ENCODE measurements at regions not wholly inside any gene's neighbourhood (a gene's known extent, or its start where the extent isn't known, plus 50 kb on each side); places are given as distances from the start of the nearest gene placed in this dataset.

DNA sequence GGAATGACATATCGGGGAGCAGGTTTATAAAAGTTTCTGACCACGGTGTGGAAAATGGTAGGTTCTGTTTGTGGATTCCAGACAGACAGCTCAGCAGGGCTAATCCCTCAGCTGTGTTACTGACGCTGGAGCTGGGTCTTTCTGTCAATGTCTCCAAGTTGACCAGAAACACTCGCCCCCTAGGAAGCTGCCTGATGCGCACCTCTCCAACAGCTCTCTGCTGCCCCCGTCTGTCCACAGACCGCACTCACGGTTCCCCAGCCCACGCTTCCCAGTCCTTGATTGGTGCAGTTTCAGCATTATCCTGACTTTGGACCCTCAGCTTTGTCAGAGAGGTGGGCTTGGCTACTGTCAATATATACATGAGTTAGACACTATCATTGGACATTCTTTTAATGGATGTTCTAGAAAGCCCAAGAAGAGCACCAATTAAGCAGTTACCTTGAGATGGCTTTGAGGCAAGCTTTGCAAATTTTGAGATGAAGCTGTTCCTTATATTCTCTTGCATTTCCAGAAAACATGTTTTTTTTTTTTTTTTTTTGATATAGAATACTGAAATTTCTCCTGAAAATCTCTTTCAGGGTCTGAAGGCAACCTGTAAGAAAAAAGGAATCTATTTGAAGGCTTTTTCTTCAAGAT is 98.9 kb upstream of the TBC1D5 start:
- ATAC-seq (peak; percentile 77 to 83), DNase-seq (peak; percentile 44 to 80 (median 67))
- H3K27ac Mint-ChIP-seq: peak overlapping the region in 1 of 10 donors; percentile 1
- H3K4me1 Mint-ChIP-seq: no peaks in the 10 kb centered on the region
- POLR2A ChIA-PET: no interaction called here
- peaks cover 0 to 10% (median 3%) of the 10 kb centered on the region in 5 donors for H3K27me3 Mint-ChIP-seq
- H3K4me3 Mint-ChIP-seq: no peak overlapping the region
- no peaks in the 10 kb centered on the region for H3K36me3 Mint-ChIP-seq
- H3K9me3 Mint-ChIP-seq: no peaks in the 10 kb centered on the region

DNA sequence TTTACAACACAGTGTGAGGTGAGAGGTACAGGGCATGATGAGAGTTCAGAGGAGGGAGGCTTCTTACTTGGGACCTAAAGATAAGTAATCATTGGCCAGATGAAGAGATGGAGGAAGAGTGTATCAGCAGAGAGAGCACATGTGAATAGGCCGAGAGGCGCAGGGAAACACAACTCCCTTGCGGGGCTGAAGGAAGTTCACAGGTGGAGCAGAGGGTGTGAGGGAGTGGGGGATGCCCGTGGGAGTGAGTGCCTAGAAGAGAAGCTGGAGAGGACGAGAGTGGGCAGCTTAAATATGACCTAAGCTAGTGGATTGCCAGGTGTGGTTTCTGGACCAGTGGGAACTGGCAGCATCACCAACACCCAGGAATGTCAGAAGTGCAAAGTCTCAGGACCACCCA is 98.2 kb upstream of the TBC1D5 start:
- Mint-ChIP-seq H3K9me3 (no peaks in the 10 kb centered on the region), H3K36me3 (no peaks in the 10 kb centered on the region), H3K4me3 (no peak overlapping the region), H3K27ac (no peak overlapping the region), H3K27me3 (peaks cover 0 to 10% (median 3%) of the 10 kb centered on the region in 5 donors), H3K4me1 (no peaks in the 10 kb centered on the region)
- DNase-seq (peak in 1 of 10 donors; percentile 1), ATAC-seq (no peak)
- POLR2A ChIA-PET: no interaction called here

DNA sequence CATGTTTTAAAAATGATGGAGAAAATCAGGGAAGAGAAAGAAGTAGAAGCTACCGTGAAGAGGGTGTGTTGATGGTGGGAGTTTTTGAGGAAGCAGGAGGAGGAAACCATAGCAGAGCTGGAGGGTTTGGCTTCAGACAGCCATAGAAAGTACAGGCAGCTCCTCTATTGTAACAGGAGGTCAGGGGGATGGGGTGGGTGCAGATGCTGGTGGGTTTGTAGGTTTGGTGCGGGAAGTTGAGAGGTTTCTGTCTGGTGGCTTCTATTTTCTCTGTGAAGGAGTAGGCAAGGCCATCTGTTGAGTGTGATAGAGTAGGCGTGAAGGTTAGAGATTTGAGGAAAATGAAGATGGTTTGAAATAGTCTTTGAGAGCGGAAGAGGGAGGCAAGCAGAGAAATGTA is 97.7 kb upstream of the TBC1D5 start:
- no peaks in the 10 kb centered on the region for H3K4me1 Mint-ChIP-seq
- no peaks in the 10 kb centered on the region for H3K36me3 Mint-ChIP-seq
- ATAC-seq (no peak), DNase-seq (no peak)
- peaks cover 0 to 10% (median 3%) of the 10 kb centered on the region in 5 donors for H3K27me3 Mint-ChIP-seq
- no peaks in the 10 kb centered on the region for H3K9me3 Mint-ChIP-seq
- H3K4me3 Mint-ChIP-seq: no peak overlapping the region
- POLR2A ChIA-PET: no interaction called here
- no peak overlapping the region for H3K27ac Mint-ChIP-seq

DNA sequence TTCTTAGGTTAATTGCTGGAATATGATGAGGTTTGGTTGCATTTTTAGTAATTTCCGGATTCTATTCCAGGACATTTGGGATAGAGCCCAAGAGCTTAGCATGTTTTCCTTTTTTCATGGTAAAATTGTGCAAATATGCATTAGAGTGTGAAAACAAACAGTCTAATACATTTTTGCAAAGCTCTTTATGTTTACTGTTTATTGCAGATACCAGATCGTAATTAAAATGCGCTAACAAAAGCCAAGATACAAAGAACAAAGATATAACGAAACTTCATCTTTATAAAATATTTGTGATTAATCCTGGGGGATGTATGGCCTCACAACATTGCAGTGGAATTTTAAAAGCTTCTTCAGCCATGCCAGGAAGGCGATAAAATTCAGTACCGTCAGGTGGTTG is 94.5 kb upstream of the TBC1D5 start:
- Mint-ChIP-seq H3K9me3 (no peaks in the 10 kb centered on the region), H3K36me3 (no peaks in the 10 kb centered on the region), H3K4me3 (no peak overlapping the region), H3K4me1 (no peaks in the 10 kb centered on the region), H3K27me3 (peaks cover 0 to 10% (median 3%) of the 10 kb centered on the region in 5 donors), H3K27ac (no peak overlapping the region)
- DNase-seq (no peak), ATAC-seq (no peak)
- POLR2A ChIA-PET: no interaction called here

DNA sequence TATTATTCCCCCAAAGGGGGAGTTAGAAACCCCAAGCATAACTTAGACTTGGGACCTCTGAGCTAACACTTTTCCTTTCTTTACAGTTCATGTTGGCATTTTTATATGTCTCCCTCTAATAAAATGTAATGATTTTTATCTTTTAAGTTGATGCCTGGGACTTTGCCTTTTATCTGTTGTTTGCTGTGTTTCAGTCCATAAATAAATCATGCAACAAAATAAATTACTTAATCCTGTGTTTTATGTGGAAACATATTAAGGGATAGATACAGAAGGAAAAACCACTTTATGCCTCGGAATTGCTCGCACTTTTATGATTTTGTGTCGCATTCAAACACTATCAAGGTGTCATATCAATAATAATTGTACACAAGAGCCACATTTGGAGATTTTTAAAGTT is 93.7 kb upstream of the TBC1D5 start:
- POLR2A ChIA-PET: no interaction called here
- ATAC-seq: no peak

DNA sequence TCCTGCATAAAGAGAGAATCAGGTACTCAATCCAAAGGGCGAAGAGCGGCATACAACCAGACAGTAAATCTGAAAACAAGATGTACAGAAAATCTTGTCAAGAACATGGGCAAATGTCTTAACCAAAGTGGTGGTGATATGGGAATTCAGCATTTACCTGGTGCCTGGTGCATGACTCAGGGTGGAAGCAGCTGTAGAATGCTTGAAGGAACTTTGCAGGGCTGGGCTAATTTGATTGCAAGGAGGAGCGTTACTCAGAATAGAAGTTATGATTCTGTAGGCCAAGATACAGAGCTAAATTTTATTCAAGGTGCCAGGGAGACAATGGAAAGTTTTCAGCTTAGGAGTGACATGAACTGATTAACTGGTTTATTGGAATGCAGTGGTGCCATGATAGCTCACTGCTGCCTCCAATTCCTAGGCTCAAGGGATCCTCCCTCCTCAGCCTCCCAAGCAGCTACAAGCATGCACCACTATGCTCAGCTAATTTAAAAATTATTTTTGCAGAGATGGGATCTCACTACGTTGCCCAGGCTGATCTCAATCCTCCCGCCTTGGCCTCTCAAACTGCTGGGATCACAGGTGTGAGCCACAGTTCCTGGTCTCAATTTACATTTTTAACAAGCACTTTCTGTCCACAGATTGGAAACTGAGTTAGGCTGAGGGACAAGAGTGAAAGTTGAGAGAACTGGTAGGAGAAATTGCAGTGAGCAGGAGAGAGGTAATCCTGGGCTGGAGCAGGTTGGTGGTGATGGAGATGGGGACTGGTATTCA is 91.5 kb upstream of the TBC1D5 start:
- POLR2A ChIA-PET: no interaction called here
- Mint-ChIP-seq H3K4me3 (no peak overlapping the region), H3K36me3 (no peaks in the 10 kb centered on the region), H3K9me3 (no peaks in the 10 kb centered on the region), H3K27ac (peak overlapping the region in 1 of 10 donors; percentile 14), H3K27me3 (peaks cover 0 to 10% (median 3%) of the 10 kb centered on the region in 5 donors), H3K4me1 (no peaks in the 10 kb centered on the region)
- DNase-seq (no peak), ATAC-seq (no peak)

More for the DNA sequence above, 93.7 kb upstream of the TBC1D5 start:
- Mint-ChIP-seq H3K4me3 (no peak overlapping the region), H3K27me3 (peaks cover 0 to 10% (median 3%) of the 10 kb centered on the region in 5 donors), H3K27ac (no peak overlapping the region), H3K4me1 (no peaks in the 10 kb centered on the region), H3K36me3 (no peaks in the 10 kb centered on the region), H3K9me3 (no peaks in the 10 kb centered on the region)
- no peak for DNase-seq

DNA sequence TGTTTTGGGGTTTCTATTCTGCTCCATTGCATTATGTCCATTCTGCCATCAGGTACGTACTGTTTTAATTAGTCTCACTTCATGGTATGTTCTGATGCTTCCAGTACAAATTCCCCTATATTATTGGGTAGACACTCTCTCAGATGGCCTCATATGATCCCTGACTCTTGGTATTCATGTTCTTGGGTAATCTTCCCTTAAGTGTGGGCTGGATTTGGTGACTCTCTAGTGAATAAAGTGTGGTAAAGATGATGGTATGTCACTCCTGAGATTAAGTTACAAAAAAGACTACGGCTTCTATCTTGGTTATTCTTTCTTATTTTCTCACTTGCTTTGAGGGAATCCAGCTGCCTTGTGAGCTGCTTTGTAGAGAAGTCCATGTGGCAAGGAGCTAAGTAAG is 89.6 kb upstream of the TBC1D5 start:
- no peaks in the 10 kb centered on the region for H3K9me3 Mint-ChIP-seq
- ATAC-seq: no peak
- no peak overlapping the region for H3K27ac Mint-ChIP-seq
- no peak for DNase-seq
- H3K36me3 Mint-ChIP-seq: no peaks in the 10 kb centered on the region
- no peak overlapping the region for H3K4me3 Mint-ChIP-seq
- no peaks in the 10 kb centered on the region for H3K4me1 Mint-ChIP-seq
- peaks cover 0 to 2% (median 1%) of the 10 kb centered on the region in 5 donors for H3K27me3 Mint-ChIP-seq
- POLR2A ChIA-PET: no interaction called here

DNA sequence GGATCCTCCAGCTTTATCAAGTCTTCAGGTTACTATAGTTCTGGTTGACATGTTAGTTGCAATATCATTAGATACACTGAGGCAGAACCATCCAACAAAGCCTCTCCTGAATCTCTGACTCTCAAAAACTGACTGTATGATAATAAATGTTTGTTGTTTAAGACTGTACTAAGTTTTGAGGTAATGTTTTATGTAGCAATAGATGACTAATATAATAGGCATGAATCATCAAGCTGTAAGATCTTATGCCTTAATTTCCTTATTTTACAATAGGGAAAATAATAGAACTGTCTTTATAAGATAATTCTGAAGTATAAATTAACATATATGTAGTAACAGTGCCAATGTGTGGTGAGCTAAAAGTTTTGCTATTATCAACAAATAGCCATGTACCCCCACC is 88.9 kb upstream of the TBC1D5 start:
- no peak for DNase-seq
- H3K4me3 Mint-ChIP-seq: no peak overlapping the region
- H3K9me3 Mint-ChIP-seq: no peaks in the 10 kb centered on the region
- no peaks in the 10 kb centered on the region for H3K36me3 Mint-ChIP-seq
- H3K4me1 Mint-ChIP-seq: no peaks in the 10 kb centered on the region
- POLR2A ChIA-PET: no interaction called here
- H3K27ac Mint-ChIP-seq: no peak overlapping the region
- H3K27me3 Mint-ChIP-seq: peaks cover 0 to 1% (median 0%) of the 10 kb centered on the region in 5 donors
- no peak for ATAC-seq

DNA sequence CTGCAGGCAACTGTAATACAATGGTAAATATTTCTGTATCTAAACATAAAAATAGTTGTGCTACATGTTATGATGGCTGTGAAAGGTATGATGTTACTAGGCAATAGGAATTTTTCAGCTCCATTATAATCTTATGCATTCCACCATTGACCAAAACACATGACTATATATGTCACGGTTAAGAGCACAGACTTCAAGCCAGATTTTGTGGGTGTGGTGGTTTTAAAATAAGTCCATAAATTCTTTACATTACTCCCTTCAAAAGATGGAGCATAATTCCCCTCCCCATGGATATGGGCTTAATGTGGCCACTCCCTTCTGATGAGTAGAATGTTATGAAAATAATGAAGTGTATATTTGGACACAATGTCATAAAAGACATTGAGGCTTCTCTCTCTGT is 88.4 kb upstream of the TBC1D5 start:
- no peak for DNase-seq
- POLR2A ChIA-PET: no interaction called here
- Mint-ChIP-seq H3K36me3 (no peaks in the 10 kb centered on the region), H3K4me1 (no peaks in the 10 kb centered on the region), H3K27ac (no peak overlapping the region), H3K9me3 (no peaks in the 10 kb centered on the region), H3K27me3 (peaks cover 0 to 1% (median 0%) of the 10 kb centered on the region in 5 donors), H3K4me3 (no peak overlapping the region)
- ATAC-seq: no peak

DNA sequence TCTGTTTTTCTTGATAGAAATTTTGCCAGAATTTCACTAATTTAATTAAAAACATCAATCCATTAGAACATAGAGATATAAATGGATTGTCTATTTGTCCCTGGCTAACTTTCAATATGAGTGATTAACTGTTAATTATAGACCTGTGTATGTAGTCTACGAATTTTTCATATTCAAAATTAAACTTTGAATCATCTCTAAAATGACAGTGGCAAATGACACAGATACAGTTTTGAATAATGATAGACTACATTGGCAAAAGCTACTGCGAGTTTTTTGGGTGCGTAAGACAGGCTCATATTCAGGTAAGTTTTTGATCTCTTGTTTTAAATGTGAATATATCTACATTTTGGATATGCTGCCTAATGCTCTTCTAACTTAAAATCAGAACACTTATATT is 86.0 kb upstream of the TBC1D5 start:
- H3K27ac Mint-ChIP-seq: no peak overlapping the region
- H3K27me3 Mint-ChIP-seq: peaks cover 0 to 4% (median 0%) of the 10 kb centered on the region in 5 donors
- H3K36me3 Mint-ChIP-seq: no peaks in the 10 kb centered on the region
- H3K4me3 Mint-ChIP-seq: no peak overlapping the region
- ATAC-seq (no peak), DNase-seq (no peak)
- H3K4me1 Mint-ChIP-seq: no peaks in the 10 kb centered on the region
- POLR2A ChIA-PET: no interaction called here
- H3K9me3 Mint-ChIP-seq: no peaks in the 10 kb centered on the region

DNA sequence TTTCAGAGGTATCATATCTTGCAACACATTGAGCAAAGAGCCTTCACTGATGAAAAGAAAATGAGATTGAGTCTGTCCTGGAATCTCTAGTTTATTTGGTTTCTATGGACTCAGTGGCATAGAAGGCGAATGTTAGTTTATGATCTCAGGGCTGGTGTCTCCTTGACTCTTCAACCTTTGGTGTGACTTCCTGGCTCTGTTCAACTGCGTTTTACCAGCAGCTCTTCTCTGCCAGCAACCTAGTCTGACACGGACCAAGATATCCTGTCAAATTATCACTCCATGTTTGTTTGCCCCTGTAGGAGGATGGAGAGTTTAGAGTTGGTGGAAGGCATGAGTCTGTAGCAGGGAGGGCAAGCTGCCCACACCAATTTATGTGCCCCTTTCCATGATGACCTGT is 82.9 kb upstream of the TBC1D5 start:
- no peaks in the 10 kb centered on the region for H3K4me1 Mint-ChIP-seq
- peak overlapping the region in 1 of 10 donors; percentile 13 for H3K27ac Mint-ChIP-seq
- no peak overlapping the region for H3K4me3 Mint-ChIP-seq
- no peaks in the 10 kb centered on the region for H3K36me3 Mint-ChIP-seq
- H3K9me3 Mint-ChIP-seq: no peaks in the 10 kb centered on the region
- H3K27me3 Mint-ChIP-seq: peaks cover 0 to 3% (median 0%) of the 10 kb centered on the region in 5 donors
- DNase-seq: no peak
- ATAC-seq: no peak
- POLR2A ChIA-PET: interaction anchor here (0.7 kb wide), 1 partner anchor 317 kb away, joined by 3 read pairs; no protein-coding TSS in a partner anchor

DNA sequence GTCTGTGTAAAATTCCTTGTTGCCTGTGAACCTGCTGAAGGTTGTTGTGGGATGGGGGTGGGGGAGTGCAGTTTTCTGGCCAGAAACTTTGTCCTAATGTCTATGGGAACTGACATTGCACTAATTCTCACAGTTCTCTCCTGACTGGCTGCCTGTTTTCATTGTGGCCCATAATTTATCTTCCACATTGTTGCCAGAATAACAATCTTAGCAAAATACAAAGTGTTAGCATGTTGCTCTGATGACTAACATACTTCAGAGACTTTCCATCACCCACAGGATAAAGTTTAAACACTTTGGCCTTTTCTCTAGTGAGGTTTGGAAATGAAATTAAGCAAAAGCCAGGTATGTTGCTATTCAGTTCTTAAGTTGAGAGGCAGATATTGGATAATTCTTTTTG is 81.4 kb upstream of the TBC1D5 start:
- Mint-ChIP-seq H3K4me1 (no peaks in the 10 kb centered on the region), H3K9me3 (no peaks in the 10 kb centered on the region), H3K27me3 (peaks cover 0 to 3% (median 0%) of the 10 kb centered on the region in 5 donors), H3K27ac (peak overlapping the region in 1 of 10 donors; percentile 7), H3K4me3 (no peak overlapping the region), H3K36me3 (no peaks in the 10 kb centered on the region)
- DNase-seq (no peak), ATAC-seq (no peak)
- POLR2A ChIA-PET: no interaction called here

DNA sequence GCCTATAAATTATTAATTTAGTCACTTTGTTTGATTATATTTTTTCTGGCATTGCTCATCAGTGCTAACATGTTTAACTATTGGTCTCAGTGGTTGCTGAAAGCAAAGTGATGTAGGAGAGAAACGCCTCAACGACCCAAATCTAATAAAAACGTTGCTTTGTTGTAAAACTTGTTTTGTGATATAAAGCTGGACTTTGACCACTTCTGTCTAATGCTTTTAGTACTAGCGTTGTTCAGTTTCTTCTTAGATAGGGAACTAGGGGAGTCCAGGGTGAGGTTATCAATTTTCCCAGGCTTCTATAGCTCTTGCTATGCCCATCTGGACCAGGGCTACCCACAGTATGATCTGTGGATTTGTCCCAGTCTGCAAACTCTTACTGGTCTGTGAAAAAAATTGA is 80.6 kb upstream of the TBC1D5 start:
- no peak overlapping the region for H3K27ac Mint-ChIP-seq
- H3K27me3 Mint-ChIP-seq: peaks cover 0 to 3% (median 0%) of the 10 kb centered on the region in 5 donors
- no peak for ATAC-seq
- DNase-seq: no peak
- H3K36me3 Mint-ChIP-seq: no peaks in the 10 kb centered on the region
- H3K4me3 Mint-ChIP-seq: no peak overlapping the region
- H3K4me1 Mint-ChIP-seq: no peaks in the 10 kb centered on the region
- POLR2A ChIA-PET: no interaction called here
- no peaks in the 10 kb centered on the region for H3K9me3 Mint-ChIP-seq

DNA sequence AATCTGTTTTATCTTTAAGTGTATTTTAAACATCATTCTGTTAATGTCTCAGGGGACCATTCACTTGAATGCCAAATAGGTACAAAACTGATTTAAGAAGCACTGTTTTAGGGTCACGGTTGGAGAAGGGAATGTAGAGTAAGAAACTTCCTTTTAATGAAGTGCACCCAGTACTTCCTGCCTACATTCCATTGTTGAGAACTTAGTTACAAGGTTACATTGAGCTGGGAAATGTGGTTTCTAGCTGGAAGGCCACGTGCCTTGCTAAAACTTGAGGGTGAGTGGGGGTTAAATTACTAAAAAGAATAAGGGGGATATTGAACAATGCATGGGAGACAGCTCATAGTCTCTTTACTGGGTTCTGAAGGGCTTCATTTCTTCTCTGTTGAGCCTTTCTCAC is 78.3 kb upstream of the TBC1D5 start:
- Mint-ChIP-seq H3K36me3 (no peaks in the 10 kb centered on the region), H3K27me3 (peaks cover 0 to 3% (median 0%) of the 10 kb centered on the region in 5 donors), H3K9me3 (no peaks in the 10 kb centered on the region), H3K4me3 (no peak overlapping the region), H3K27ac (no peak overlapping the region), H3K4me1 (no peaks in the 10 kb centered on the region)
- POLR2A ChIA-PET: no interaction called here
- DNase-seq (no peak), ATAC-seq (no peak)

Measured in naive thymus-derived CD8-positive, alpha-beta T cell (primary cell).